ENCODE measurements at regions not wholly inside any gene's neighbourhood (a gene's known extent, or its start where the extent isn't known, plus 50 kb on each side); places are given as distances from the start of the nearest gene placed in this dataset.

DNA sequence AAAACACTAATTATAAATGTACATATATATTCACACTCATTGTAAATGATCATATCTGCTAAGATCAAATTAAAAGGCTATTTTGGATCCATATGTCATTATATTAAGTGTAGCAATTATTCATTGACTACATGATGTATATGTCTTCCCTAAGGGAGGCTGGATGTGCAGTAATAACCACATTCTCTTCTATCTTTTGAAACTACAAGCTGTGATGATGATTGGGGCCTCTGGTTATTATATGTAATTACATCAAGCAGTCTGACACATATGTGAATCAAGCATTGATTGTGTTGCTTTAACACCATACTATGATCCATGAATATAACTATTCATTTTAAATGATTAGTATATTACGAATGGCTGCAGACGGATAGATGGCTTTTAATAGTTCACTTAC is 1973.4 kb downstream of the SUCLG1 start:
- TF ChIP-seq, protein P1, sequence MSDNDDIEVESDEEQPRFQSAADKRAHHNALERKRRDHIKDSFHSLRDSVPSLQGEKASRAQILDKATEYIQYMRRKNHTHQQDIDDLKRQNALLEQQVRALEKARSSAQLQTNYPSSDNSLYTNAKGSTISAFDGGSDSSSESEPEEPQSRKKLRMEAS (IDR thresholded peaks at IDR 0.05), result no peak
- no peak for TF ChIP-seq RAD21 (IDR thresholded peaks at IDR 0.05; ENCODE audit: low read depth)
- TF ChIP-seq CEBPB (IDR thresholded peaks at IDR 0.05), result no peak
- TF ChIP-seq EP300 (IDR thresholded peaks at IDR 0.05; ENCODE audit: borderline replicate concordance), result no peak
- TF ChIP-seq TAF1 (IDR thresholded peaks at IDR 0.05; ENCODE audit: low read depth), result no peak
- TF ChIP-seq NFIC (IDR thresholded peaks at IDR 0.05), result no peak
- no peak for TF ChIP-seq YY1 (IDR thresholded peaks at IDR 0.05; ENCODE audit: low read depth)
